Stimulated activated CD8-positive, alpha-beta memory T cell treated with anti-CD3 and anti-CD28 coated beads, Interleukin-15, amount 100 ng/mL, for 24 hours (primary cell): ENCODE measurements at regions not wholly inside any gene's neighbourhood (a gene's known extent, or its start where the extent isn't known, plus 50 kb on each side); places are given as distances from the start of the nearest gene placed in this dataset.

Experiments
- DNase-seq: peaks from one replicate; pipeline ENCODE4 v3.0.0-alpha.2; 2020; ENCODE audit warnings: low read depth

DNA sequence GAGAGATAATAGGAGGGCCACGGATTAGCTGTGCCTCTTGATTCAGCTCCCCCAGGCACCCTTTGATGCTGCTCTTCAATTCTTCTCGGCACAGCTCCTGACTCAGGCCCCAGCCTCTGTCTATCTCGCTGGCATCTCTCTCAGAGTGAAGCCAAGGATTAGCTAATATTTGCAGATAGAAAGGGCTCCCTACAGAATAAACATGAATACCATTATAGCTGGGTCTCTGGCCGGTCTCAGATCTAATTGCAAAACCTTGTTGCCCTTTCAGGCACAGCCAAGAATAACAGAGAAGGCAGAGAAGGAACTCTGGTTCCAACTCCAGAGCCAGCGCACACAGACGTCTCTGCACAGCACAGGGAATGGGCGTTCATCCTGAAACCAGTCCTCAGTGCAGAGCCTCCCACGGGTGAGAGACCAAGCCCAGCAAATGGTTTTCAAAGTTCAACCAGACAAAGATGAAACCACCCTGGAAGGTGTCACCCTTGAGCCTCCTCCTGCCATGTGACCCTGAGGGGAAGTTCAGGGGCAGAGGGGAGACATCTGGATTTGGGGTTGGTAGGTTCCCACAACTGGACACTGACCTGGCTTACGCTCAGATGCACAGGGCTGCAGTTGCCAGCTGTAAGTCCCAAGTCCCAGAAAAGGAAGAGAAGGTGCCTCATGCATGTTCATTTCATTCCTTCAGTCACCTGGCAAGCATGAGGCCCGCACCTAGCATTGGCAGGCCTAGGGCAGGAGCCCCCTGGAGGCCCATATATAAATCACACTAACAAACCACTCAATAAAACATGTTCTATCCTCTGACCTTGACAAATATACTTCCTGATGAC, 394.0 kb downstream of the NPHP4 start:
- DNase-seq, result no peak

DNA sequence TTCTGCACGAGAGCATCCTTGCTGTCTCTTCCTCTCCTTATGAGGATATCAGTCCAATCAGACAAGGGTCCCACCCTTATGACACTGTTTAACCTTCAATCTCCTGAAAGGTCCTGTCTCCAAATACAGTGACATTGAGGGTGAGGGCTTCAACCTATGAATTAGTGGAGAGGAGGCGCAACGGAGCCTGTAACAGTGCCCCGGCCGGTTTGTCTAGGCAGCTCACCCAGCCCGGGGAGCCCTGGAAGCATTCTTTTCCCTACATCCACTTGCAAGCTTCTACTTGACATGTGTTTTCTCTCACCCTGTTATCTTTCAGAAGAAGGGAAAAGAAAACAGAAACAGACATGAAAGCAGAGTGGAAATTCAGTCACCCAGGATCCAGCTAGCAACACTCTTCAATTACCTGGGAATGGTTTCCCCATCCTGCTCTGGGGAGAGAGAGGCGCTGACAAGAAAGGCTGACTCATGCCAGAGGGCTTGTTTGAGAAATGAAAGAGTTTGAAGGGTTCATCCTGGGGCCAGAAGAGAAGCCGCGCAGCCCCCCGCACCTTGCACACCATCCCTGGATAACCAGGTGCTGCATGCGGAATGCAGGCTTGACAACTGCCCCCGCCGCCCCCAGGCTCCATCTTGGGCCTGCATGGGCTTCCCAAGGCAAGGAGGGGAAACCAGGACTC, 394.9 kb downstream of the NPHP4 start:
- no peak for DNase-seq

DNA sequence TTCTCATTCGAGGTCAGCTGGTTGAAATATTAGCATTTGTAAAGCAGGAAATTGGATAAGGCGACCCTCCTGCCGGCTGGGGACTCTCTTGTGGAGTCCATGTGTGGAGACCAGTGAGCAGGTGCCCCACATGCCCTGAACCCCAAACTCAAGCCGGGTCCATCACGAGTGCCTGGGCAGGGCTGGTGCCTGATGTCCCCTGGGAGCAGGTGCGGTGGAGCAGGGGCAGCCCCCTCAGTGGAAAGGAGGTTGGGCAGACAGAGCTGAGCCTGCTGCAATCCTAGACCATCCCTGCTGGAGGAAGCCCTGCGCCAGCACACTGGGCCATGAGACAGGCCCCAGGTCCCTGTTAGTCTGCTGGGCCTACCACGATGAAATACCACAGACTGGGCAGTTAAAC, 395.6 kb downstream of the NPHP4 start:
- no peak for DNase-seq

DNA sequence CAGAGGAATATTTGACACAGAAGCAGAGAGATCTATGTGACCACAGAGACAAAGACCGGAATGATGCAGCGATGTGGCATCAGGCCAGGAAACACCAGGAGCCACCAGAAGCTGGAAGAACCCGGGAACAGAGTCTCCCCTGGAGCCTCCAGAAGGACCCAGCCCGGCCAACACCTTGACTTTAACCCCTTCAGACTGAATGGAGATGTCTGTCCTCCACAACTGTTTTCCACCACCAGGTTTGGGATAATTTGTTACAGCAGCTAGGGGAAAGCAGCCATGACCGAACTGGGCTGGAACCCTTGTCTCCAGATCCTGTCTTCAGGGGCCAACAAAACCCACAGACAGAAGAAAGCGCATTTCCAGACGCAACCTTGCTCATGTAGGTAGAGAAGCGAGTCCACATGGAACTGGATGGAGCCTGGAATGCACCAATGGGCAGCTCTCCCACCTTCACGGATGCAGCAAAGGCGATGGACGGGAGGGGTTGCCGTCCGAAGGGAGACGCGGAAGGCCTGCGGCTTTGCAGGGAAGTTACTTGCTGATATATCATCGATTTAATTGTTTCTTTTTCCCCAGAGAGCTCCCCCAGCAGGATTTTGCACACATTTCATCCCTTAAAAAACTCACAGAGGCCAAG, 396.6 kb downstream of the NPHP4 start:
- no peak for DNase-seq

DNA sequence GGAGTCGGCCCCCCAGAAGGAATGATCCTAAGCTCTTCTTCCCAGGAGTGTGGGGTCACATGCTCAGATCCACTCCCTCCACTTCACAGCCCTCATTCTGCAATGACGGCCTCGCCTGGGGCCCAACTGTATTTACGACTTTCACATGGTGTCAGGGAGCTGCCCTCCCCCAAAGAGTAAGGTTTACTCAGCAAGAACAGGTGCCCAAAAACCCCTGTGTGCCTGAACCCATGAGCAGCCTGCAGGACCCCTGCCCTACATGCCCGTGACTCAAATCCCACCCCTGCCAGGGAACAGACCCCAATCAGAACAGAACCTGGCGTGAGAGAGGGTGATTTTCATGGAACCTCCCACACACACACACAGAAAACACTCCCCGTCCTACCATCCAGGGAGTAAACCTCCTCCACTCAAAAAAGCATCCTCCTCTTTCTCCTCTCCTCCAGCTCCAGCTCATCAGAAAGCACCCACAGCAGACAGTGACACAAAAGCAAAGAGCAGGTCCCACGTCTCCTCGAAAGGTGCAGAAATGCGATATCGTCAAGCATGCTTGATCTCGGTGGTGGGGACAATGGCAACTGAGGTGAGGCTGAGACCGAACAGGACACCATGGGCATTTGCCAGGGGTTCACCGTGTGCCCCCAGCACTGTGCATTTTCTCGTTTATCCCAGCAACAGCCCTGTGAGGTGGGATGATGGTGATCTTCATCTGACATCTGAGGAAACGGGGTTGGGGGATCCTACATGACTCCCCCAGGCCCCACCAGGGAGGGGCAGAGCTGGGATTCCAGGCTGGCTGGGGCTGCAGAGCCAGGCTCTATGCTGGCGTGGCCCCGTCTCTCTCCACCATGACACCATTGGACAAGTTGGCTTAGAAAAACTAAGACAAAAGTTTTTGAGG, 397.9 kb downstream of the NPHP4 start:
- no peak for DNase-seq

DNA sequence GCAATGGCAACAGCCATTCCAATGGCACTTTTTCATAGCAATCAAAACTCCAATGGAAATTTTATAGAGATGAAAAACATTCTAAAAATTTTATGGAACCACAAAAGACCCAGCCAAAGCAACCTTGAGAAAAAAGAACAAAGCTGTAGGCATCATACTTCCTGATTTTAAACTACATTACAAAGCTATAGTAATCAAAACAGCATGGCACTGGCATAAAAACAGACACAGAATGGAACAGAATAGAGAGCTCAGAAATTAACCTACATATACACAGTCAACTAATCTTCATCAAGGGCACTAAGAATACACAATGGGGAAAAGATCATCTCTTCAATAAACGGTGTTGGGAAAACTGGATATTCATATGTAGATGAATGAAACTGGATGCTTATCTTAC, 401.5 kb downstream of the NPHP4 start:
- DNase-seq, result no peak

DNA sequence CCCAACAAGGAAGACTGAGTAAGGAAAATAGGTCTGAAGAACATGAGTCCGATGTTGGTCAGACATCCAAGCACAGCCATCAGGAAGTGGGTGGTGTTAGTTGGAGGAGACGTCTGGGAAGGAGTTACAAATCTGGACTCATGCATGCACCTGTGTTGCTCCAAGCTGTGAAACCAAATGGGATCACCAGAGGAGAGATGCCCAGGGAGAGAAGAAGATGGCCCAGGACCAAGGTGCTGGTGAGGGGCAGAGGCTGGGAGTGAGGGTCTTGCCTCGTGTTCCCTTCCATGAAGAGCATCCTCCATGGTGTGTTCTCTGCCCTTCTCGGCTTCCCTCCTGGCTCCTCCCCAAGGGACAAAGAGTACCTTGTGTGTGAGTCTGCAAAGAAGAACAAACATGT, 405.6 kb downstream of the NPHP4 start:
- no peak for DNase-seq

DNA sequence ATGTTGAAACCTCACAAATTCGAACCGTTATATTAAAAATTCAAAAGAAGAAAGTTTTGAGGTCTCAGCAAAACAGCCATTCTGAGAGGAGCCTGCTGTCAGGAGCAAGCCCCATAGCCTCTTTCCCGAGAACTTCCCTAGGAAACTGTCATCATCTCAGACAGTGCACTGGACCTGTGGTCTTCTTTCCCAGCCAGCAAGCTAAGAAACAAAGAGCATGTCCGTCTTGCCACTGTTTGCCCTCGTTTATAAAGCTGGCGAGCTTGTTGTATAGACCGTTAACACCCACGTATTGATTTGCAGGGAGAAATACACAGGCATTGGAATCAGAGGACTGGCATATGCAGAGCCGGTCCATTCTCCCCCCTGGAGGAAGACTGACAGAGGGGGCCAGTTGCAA, 407.0 kb downstream of the NPHP4 start:
- DNase-seq, result no peak

DNA sequence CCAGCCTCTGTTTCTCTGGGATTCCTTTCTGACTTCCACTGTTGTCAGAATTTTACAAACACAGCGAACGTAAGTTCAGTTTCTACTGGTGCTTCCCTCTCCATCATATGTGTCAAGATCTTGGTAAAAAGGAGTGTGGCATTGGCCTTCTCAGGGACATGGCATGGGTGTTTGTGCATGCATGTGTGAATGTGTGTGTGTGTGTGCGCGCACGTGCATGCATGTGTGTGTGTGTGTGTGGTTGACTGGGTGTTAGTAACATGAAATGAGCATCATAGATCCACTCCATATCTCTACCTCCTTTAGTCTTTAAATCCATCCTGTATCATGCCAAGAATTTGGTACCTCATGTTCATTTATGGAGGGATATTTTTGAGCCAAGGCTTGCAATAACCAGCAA, 411.3 kb downstream of the NPHP4 start:
- no peak for DNase-seq

DNA sequence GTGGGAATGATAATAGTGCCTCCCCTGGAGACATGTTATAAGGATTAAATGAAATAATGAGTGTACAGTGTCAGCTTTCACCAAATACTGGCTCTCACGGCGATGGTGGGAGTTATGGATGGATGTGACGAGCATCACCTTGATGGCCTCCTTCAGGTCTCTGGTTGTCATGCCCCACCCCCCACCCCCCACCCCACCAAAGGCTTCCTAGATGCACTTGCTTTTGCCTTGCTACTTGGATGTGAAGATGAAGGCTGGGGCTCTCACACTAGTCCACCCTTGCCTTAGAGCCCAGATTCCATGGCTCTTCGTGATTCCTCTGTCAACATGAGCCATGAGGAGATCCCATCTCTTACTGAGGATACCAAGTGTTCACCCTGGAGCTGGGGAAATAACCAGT, 412.3 kb downstream of the NPHP4 start:
- no peak for DNase-seq

DNA sequence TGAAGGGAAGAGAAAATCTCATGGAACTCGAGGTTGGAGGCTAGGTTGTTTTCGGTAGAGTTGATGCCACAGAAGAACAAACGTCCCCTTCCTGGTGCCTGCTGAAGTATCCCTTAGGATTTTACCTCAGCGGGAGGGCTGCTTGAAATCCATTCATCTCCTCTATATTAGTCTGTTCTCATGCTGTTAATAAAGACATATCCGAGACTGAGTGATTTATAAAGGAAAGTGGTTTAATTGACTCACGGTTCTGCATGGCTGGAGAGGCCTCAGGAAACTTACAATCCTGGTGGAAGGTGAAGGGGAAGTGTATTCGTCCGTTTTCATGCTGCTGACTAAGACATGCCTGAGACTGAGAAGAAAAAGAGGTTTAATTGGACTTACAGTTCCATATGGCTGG, 413.5 kb downstream of the NPHP4 start:
- DNase-seq, result no peak

DNA sequence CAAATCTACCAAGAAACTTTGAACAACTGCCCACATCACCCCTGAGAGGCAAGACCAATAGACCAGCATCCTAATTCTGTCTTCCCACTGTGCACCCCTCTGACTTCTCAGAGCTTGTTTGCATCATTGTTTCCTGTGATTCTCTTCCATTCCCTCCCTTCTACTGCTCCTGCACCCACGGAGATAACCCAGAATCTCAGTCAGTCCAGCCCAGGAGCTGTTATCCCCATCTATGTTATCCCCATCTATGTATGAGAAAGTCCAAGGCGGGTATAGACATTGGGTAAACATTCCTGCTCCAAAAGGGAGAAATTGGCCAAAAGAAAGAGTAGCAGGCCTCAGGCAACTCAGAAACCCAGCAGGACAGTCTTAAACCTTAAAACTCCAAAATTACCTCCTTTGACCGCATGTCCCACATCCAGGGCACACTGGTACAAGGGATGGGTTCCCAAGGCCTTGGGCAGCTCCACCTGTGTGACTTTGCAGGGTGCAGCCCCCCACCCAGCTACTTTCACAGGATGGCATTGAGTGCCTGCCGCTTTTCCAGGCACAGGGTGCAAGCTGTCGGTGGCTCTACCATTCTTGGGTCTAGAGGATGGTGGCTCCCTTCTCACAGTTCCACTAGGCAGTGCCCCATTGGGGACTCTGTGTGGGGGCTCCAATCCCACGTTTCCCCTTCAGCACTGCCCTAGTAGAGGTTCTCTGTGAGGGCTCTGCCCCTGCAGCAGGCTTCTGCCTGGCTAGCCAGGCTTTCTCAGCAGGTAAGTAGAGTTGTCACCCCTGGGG, 414.8 kb downstream of the NPHP4 start:
- DNase-seq, result no peak

DNA sequence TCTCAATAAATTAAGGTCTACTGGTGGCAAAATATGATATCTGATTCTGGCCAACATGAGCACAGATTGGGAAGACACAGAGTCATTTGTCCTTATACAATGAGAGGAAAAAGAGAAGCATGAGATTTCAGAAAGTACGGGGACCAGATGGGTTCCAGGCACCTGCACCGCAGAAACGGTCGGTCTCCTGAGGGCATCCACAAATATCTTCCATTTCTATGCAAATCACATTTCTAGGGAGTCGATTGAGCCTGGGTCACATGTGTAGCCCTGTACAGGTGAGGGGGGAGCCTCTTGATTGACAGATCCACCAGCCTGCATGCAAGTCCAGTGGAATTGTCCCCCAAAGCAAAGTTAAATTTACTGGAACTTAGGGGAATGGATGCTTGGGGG, 415.6 kb downstream of the NPHP4 start:
- no peak for DNase-seq

DNA sequence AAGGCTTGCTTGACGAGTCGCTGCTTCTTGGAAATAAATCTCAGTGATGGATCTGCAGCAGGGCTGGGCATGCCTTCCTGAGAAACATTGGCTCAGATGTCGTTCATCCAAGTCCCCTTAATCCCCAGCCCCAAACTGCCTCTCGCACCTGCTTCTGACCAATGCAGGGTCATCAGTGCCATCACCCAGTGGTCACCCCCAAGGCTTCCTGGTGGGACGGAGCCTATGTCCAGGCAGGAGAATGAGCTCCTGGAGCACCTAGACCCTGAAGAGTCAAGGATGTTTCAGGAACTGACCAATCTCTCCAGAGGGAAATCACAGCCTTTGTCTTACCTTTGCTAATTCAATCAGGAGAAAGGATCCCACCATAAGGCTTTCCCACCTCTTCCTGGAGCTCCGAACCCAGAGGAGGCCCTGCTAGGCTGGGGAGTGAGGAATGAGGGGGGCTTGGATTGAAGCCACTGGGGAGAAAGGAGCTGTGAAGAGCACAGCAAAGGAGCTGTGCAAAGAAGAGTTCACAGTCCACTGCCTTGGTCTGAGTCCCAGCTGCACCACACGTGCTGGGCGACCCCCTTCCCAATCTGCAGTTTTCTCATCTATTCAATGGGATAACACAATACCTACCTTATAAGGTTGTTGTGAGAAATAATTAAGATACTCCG, 416.1 kb downstream of the NPHP4 start:
- DNase-seq, result no peak

DNA sequence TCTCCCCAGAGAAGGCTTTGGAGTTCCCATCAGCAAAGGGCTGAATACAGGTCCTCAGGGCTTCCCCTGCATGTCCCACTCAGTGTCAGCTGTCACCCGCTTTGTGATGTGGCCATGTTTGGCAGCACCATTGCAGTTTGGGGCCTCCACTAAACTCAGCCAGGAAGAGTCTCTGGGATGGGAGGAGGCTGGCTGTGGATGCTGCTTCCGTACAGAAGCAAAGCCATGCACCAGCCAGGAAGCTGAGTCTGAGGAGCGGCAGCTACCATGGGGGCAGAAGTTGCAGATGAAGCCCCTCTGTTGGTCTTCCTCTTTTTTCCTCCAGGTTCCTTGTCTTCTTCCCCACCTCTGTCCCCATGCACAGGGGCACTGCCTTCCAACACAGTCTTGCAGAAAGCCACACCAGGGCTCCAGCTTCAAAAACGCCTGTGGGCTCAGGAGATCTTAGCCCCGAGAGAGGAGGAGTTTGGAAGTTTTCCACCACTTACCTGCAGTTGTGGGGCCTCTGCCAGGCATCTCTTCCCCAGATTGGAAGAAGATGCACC, 416.8 kb downstream of the NPHP4 start:
- DNase-seq, result no peak

DNA sequence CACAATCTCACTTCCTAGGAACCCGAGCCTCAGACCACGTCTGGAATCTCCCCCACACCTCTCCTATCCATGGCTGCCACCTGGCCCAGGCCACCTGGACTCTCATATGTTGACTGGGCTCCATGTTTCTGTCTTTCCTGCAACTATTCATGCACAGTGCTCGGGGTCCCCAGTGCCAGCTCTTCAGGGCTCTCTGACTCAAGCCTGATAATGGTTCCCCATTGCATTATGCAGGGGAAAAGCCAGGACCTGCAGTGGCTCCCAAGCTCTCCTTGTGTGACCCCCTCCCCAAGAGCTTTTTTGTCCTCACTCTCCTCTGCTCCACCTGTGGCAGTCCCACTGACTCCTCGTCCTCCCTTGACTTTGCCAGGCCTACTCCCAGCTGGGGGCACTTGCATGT, 417.6 kb downstream of the NPHP4 start:
- no peak for DNase-seq

DNA sequence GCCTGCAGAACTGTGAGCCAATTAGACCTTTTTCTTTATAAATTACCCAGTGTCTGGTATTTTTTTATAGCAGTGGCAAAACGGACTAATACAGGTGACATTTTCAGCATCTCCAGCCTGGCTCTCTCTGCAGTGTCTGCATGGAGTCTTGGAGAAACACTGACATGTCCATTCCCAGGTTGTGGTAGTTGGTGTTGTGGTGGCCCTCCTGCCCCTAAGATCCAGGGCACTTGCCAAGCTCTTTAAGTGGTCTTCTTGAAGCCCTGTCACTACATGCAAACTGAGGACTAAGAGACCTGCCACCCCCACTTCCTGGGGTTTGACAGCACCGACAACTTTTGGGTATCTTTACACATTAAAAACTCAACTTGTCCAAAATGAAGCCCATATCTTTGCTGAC, 419.4 kb downstream of the NPHP4 start:
- no peak for DNase-seq

DNA sequence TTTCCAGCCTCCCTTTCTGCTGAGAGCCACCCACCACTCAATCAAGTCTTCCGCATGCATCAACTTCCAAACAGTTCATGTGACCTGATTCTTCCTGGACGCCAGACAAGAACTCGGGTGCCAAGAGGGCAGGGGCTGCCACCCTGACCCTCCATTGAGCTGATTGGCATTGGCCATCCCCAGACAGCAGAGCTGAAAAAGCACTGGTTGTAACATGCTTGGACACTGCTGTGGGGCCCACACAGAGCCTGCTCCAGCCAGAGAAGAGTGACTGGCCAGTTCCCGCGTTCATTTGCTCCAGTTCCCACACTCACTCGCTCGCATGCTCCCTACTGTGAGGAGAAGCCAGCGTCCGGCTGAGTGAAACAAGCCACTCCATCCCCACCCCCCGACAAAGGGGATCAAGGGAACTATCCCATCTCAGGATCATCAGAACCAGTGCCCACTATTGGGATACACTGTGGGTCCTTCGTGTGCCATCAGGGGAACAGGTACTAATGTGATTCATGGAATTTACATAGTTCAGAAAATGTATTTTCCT, 420.3 kb downstream of the NPHP4 start:
- DNase-seq, result no peak

DNA sequence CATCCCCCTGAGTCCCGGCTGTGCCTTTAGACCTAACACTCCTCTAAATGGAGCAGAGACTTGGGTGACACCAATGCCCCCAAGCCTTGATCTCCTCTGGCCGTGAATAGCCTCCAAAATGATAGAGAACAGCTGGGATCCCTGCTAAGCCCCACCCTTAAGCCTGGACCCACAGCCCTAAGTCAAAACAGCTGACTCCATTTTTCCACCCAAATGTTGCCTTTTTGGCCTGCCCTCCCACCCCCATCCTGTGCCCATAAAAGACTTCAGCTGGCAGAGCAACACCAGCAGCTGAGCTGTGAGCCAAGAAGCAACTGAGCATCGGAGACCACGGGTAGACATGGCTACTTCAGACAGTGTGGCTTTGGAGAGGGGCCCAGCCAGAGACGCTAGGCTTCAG, 420.8 kb downstream of the NPHP4 start:
- no peak for DNase-seq

DNA sequence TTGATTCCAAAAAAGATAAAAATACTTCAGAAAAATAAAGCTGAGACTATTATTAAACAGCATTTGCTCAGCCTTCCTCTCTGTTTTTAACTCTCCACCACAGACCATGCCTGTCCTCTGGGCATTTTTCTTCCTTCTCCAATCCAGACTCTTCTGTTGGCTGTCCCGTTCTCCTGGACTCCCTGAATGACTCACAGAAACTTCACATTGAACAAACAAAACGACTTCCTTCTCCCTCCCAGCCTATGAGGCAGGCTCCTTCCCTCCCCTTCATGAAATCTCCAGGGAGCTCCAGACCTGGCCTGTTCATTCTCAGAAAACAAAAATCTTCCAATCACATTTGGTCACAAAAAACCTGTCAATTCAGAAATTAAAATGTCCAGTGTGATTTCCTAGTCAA, 421.3 kb downstream of the NPHP4 start:
- no peak for DNase-seq
